ENCODE measurements at regions not wholly inside any gene's neighbourhood (a gene's known extent, or its start where the extent isn't known, plus 50 kb on each side); places are given as distances from the start of the nearest gene placed in this dataset.

GRCh38 chr18:29626094-29626493 lies 1416.4 kb downstream of the DSC3 start:
- DNase-seq (ENCODE audit: unreplicated experiment) = no peak
- ChIA-PET POLR2A (no interaction called here), CTCF (interaction anchor here (1.0 kb wide), 1 partner anchor 9 kb away, joined by 3 read pairs; no protein-coding TSS in a partner anchor)
- intact Hi-C loops (cut with micrococcal nuclease) = no loop called here
- no TSS peak for BruUV-seq (replicated peaks)
- Mint-ChIP-seq H3K27me3 (ENCODE audit: insufficient read depth, unreplicated experiment) (no peaks in the 10 kb centered on the region), H3K36me3 (ENCODE audit: insufficient read depth, unreplicated experiment) (no peaks in the 10 kb centered on the region), H3K4me3 (ENCODE audit: unreplicated experiment) (no peak overlapping the region), H3K4me1 (ENCODE audit: insufficient read depth, unreplicated experiment) (no peaks in the 10 kb centered on the region), H3K27ac (ENCODE audit: low read depth, unreplicated experiment) (no peak overlapping the region), H3K9me3 (ENCODE audit: unreplicated experiment) (no peaks in the 10 kb centered on the region)
- no peak for TF ChIP-seq CTCF (IDR thresholded peaks at IDR 0.05; ENCODE audit: unreplicated experiment)

GRCh38 chr18:29616867-29617266 lies 1425.7 kb downstream of the DSC3 start:
- Mint-ChIP-seq H3K4me1 (ENCODE audit: insufficient read depth, unreplicated experiment) (no peaks in the 10 kb centered on the region), H3K27me3 (ENCODE audit: insufficient read depth, unreplicated experiment) (no peaks in the 10 kb centered on the region), H3K27ac (ENCODE audit: low read depth, unreplicated experiment) (no peak overlapping the region), H3K4me3 (ENCODE audit: unreplicated experiment) (no peak overlapping the region), H3K9me3 (ENCODE audit: unreplicated experiment) (no peaks in the 10 kb centered on the region), H3K36me3 (ENCODE audit: insufficient read depth, unreplicated experiment) (no peaks in the 10 kb centered on the region)
- DNase-seq (ENCODE audit: unreplicated experiment) = no peak
- CTCF ChIA-PET = interaction anchor here (0.7 to 1.2 kb wide), 2 partner anchors 9 to 256 kb away, joined by 3 read pairs; no protein-coding TSS in a partner anchor
- POLR2A ChIA-PET = no interaction called here
- no peak for TF ChIP-seq CTCF (IDR thresholded peaks at IDR 0.05; ENCODE audit: unreplicated experiment)
- BruUV-seq (replicated peaks) = no TSS peak
- intact Hi-C loops (cut with micrococcal nuclease) = no loop called here

- ChIA-PET CTCF (interaction anchor here (0.7 to 1.2 kb wide), 3 partner anchors 53 to 647 kb away, joined by 3 to 4 read pairs (median 4); no protein-coding TSS in a partner anchor), POLR2A (no interaction called here)
- Mint-ChIP-seq H3K27me3 (ENCODE audit: insufficient read depth, unreplicated experiment) (no peaks in the 10 kb centered on the region), H3K4me1 (ENCODE audit: insufficient read depth, unreplicated experiment) (no peaks in the 10 kb centered on the region), H3K27ac (ENCODE audit: low read depth, unreplicated experiment) (no peak overlapping the region), H3K4me3 (ENCODE audit: unreplicated experiment) (no peak overlapping the region), H3K36me3 (ENCODE audit: insufficient read depth, unreplicated experiment) (no peaks in the 10 kb centered on the region), H3K9me3 (ENCODE audit: unreplicated experiment) (peaks cover 11% of the 10 kb centered on the region)
- DNase-seq (ENCODE audit: unreplicated experiment) = no peak
- no TSS peak for BruUV-seq (replicated peaks)
- TF ChIP-seq CTCF (IDR thresholded peaks at IDR 0.05; ENCODE audit: unreplicated experiment) = no peak
- intact Hi-C loops (cut with micrococcal nuclease) = no loop called here
These were observed 1432.1 kb upstream of the CDH2 start for GRCh38 chr18:29608982-29609381.

- H3K36me3 Mint-ChIP-seq (ENCODE audit: insufficient read depth, unreplicated experiment) = no peaks in the 10 kb centered on the region
- no TSS peak for BruUV-seq (replicated peaks)
- no peak for DNase-seq (ENCODE audit: unreplicated experiment)
- no peaks in the 10 kb centered on the region for H3K27me3 Mint-ChIP-seq (ENCODE audit: insufficient read depth, unreplicated experiment)
- no peak overlapping the region for H3K27ac Mint-ChIP-seq (ENCODE audit: low read depth, unreplicated experiment)
- intact Hi-C loops (cut with micrococcal nuclease) = no loop called here
- POLR2A ChIA-PET = no interaction called here
- H3K4me1 Mint-ChIP-seq (ENCODE audit: insufficient read depth, unreplicated experiment) = no peaks in the 10 kb centered on the region
- H3K9me3 Mint-ChIP-seq (ENCODE audit: unreplicated experiment) = peaks cover 11% of the 10 kb centered on the region
- no peak overlapping the region for H3K4me3 Mint-ChIP-seq (ENCODE audit: unreplicated experiment)
- no peak for TF ChIP-seq CTCF (IDR thresholded peaks at IDR 0.05; ENCODE audit: unreplicated experiment)
- CTCF ChIA-PET = no interaction called here
These were observed 1428.4 kb upstream of the CDH2 start for GRCh38 chr18:29605365-29605764.

Data from MCF 10A (cell line).